ENCODE measurements at regions not wholly inside any gene's neighbourhood (a gene's known extent, or its start where the extent isn't known, plus 50 kb on each side); places are given as distances from the start of the nearest gene placed in this dataset.
"Not testable (repeated sequence)": the region's sequence is repeated elsewhere in the genome, so short reads cannot be mapped to it uniquely, and the experiment has no call there.

DNA sequence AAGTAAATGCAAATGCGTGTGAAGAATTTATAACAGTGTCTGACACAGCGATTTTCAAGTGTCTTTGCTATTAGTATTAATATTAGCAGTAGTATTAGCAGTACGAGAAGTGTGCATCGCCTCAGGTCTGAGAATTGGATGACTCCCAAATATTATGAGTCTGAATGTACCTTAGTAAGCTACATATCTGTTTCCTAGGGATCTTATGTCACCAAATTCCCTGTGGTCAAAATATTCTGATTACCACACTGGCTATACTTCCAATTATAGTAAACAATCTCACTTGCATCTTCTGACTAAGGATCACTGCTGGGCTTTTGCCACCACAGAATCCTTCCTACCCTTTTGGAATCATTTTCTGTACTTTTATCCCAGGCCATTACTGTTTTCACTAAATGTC is 396.0 kb upstream of the MIS18BP1 start:
- DNase-seq (ENCODE audit: low read depth, low spot score), result no peak
- H3K27ac ChIP-seq, result no peak overlapping the region

GRCh38 chr14:45641541-45641940 is 388.5 kb upstream of the MIS18BP1 start:
- H3K27ac ChIP-seq, result no peak overlapping the region
- DNase-seq (ENCODE audit: low read depth, low spot score), result no peak

- not testable (repeated sequence) for DNase-seq (ENCODE audit: low read depth, low spot score); H3K27ac ChIP-seq
These were observed 381.8 kb upstream of the MIS18BP1 start for GRCh38 chr14:45634651-45635441.

GRCh38 chr14:45633220-45633984 is 380.4 kb upstream of the MIS18BP1 start:
- DNase-seq (ENCODE audit: low read depth, low spot score), result no peak
- peak overlapping the region; percentile 35 for H3K27ac ChIP-seq

- no peak overlapping the region for H3K27ac ChIP-seq
- no peak for DNase-seq (ENCODE audit: low read depth, low spot score)
These were observed 368.7 kb upstream of the MIS18BP1 start for GRCh38 chr14:45621731-45622130.

DNA sequence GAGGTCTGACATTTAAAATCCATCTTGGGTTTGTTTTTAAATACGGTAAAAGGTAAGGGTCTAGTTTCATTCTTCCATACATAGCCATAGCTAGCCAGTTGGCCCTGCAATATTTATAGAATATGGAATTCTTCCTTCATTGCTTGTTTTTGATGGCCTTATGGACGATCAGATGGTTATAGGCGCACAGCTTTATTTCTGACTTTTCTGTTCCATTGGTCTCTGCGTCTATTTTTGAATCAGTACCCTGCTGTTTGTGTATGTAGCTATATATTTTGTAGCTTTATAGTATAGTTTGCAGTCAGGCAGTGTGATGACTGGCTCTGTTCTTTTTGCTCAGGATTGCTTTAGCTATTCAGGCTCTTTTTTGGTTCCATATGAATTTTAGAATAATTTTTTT is 366.8 kb upstream of the MIS18BP1 start:
- H3K27ac ChIP-seq, result no peak overlapping the region
- DNase-seq (ENCODE audit: low read depth, low spot score), result no peak

GRCh38 chr14:45610318-45610717 is 357.3 kb upstream of the MIS18BP1 start:
- H3K27ac ChIP-seq, result no peak overlapping the region
- peak; percentile 6 for DNase-seq (ENCODE audit: low read depth, low spot score)

GRCh38 chr14:45587142-45587541 is 334.1 kb upstream of the MIS18BP1 start:
- DNase-seq (ENCODE audit: low read depth, low spot score), result no peak
- no peak overlapping the region for H3K27ac ChIP-seq

- DNase-seq (ENCODE audit: low read depth, low spot score), result no peak
These were observed 306.6 kb upstream of the MIS18BP1 start for GRCh38 chr14:45559626-45560025.

GRCh38 chr14:45558183-45558582 is 305.2 kb upstream of the MIS18BP1 start:
- H3K27ac ChIP-seq, result no peak overlapping the region
- DNase-seq (ENCODE audit: low read depth, low spot score), result no peak

More at GRCh38 chr14:45559626-45560025, 306.6 kb upstream of the MIS18BP1 start:
- H3K27ac ChIP-seq, result no peak overlapping the region

DNA sequence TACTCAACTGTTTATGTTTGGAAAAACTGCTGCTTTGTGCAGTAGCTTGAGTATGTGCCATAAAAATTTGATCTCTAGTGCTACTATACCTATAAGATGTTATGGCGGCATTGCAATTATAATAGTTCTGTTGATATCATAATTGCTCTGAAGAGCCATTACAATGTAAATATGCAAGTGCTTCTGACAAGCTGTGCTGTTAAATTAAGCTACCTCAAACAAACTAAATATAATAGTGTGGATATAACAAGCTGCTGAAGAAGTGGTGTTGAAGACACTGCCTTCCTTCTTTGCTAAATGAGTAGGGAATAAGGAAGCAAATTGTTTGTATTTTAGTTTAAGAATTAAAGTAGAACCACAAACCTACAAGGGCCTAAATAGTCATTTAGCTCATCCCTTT is 301.0 kb upstream of the MIS18BP1 start:
- H3K27ac ChIP-seq, result no peak overlapping the region
- no peak for DNase-seq (ENCODE audit: low read depth, low spot score)

- not testable (repeated sequence) for DNase-seq (ENCODE audit: low read depth, low spot score); H3K27ac ChIP-seq
These were observed 298.3 kb upstream of the MIS18BP1 start for GRCh38 chr14:45551240-45551820.

GRCh38 chr14:45531022-45531421 is 278.0 kb upstream of the MIS18BP1 start:
- no peak for DNase-seq (ENCODE audit: low read depth, low spot score)
- no peak overlapping the region for H3K27ac ChIP-seq

DNA sequence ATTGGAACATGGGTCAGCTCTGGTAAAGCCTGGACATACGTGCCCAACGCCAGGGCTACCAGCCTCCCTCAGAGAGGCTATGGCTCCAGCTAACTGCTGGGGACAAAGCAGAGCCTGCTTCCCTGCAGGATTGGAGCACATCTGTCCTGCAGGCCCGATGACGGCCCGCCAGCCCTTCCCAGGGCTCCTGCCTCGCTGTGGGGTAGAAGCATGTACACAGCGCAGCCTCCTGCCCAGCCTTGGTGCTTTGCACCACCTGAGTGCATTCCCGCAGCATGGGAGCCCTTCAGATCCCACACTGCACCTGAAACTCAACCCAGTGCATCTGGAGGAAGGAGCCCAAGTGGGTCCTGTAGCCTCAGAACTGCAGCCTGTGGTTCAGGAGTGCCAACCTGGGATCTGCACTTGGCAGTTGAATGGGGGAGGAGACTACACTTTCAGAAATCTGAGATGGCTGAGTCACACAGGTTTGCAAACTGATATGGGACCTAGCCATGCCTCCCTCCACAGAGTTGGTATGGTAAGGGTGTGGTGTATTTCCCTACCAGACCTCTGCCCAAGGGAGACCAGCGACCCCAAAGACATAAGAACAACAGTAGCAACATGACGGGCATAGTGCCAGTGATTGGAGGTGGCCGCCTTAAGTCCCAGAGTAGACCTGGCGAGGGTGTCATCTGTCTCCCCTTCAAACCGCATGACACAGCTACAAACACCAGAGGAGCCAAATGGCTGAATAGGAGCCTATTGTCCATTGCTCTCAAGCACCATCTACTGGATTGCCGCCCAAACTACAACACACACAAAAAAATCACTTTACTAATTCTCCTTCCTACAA is 273.9 kb upstream of the MIS18BP1 start:
- DNase-seq (ENCODE audit: low read depth, low spot score), result no peak
- no peak overlapping the region for H3K27ac ChIP-seq

DNA sequence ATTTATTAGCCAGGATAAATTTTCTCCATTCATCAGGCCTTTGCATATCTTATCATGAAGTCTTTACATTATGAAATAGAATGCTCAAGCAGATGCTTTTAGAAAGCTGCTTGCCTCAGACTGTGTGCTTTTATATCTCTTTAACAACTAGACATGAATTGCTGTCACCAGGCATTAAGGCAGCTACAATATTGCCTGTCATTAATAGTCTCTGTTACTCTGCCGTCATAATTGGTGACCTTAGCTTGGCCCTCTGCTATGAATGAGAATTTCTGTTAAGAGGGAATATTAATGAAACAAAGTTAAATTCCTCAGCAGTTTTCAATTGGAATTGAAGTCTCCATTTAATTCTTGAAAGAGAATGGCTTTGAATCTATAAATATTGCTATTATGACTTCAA is 266.8 kb upstream of the MIS18BP1 start:
- no peak overlapping the region for H3K27ac ChIP-seq
- DNase-seq (ENCODE audit: low read depth, low spot score), result no peak

- H3K27ac ChIP-seq, result no peak overlapping the region
- DNase-seq (ENCODE audit: low read depth, low spot score), result no peak
These were observed 239.9 kb upstream of the MIS18BP1 start for GRCh38 chr14:45492876-45493275.

DNA sequence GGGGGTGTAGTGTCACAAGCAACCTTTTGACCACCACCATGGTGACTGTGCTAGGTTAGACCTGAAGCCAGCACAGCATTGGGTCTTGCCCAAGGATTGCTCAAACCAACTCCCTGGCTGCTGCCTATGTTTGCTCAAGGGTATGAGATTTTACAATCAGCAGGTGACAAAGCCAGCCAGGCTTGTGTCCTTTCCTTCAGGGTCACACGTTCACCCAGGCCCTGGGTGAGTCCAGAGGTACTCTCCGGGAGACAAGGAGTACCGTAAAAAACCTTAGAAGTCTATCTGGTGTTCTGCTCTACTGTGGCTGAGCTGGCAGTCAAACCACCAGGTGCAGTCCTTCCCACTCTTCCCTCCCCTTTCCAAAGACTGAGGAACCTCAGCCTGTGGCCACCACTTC is 238.9 kb upstream of the MIS18BP1 start:
- no peak overlapping the region for H3K27ac ChIP-seq
- DNase-seq (ENCODE audit: low read depth, low spot score), result no peak

DNA sequence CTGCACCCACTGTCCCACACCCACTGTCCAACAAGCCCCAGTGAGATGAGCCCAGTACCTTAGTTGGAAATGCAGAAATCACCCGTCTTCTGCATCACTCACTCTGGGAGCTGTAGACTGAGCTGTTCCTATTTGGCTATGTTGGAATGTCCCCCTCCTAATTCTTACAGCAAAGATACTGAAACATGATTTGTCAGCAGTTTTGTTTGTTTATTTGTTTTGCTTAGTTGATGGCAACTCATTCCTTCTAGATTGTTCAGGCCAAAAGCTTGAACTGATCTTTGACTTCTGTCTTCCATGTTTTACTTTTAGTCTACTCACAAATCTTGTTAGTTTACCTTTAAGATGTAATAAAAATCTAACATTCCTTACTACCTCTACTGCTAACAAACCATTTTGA is 233.6 kb upstream of the MIS18BP1 start:
- no peak for DNase-seq (ENCODE audit: low read depth, low spot score)
- no peak overlapping the region for H3K27ac ChIP-seq

GRCh38 chr14:45467023-45467422 is 214.0 kb upstream of the MIS18BP1 start:
- DNase-seq (ENCODE audit: low read depth, low spot score), result no peak
- no peak overlapping the region for H3K27ac ChIP-seq

- no peak overlapping the region for H3K27ac ChIP-seq
- no peak for DNase-seq (ENCODE audit: low read depth, low spot score)
These were observed 181.2 kb upstream of the MIS18BP1 start for GRCh38 chr14:45434221-45434620.
